Lower leg skin (tissue), 3 donors: ENCODE measurements at regions not wholly inside any gene's neighbourhood (a gene's known extent, or its start where the extent isn't known, plus 50 kb on each side); places are given as distances from the start of the nearest gene placed in this dataset.

Source experiments
- CTCF ChIP-seq, 3 donors: fragments of 450-650 bp; IDR thresholded peaks; one replicate each; pipeline ENCODE4 v1.5.1; 2016; ENCODE audit warnings: antibody characterized with exemption in 3 of 3, mild to moderate bottlenecking in 3 of 3, moderate library complexity in 2 of 3
- POLR2A ChIP-seq, 2 donors: fragments of 450-650 bp; IDR thresholded peaks; one replicate each; pipeline ENCODE4 v1.6.1; 2016 to 2017; ENCODE audit warnings: antibody characterized with exemption in 2 of 2, mild to moderate bottlenecking in 1 of 2, moderate library complexity in 1 of 2

- TF ChIP-seq POLR2A (IDR thresholded peaks at IDR 0.05) (no peak), CTCF (IDR thresholded peaks at IDR 0.05) (no peak)
Observed at GRCh38 chr16:7221157-7221556, 111.5 kb upstream of the RBFOX1 start.
